Loucy (cell line): ENCODE measurements at regions not wholly inside any gene's neighbourhood (a gene's known extent, or its start where the extent isn't known, plus 50 kb on each side); places are given as distances from the start of the nearest gene placed in this dataset.

Source experiments
- CTCF ChIP-seq: fragments of 200-600 bp; sonication (generic); conservative IDR thresholded peaks from 2 replicates; pipeline ENCODE4 v1.5.1; 2014; ENCODE audit warnings: mild to moderate bottlenecking, antibody characterized with exemption, low read length
- EZH2phosphoT487 ChIP-seq: fragments of 200-600 bp; IDR thresholded peaks from 2 replicates; pipeline ENCODE4 v1.6.1; 2018; ENCODE audit warnings: antibody characterized with exemption, mild to moderate bottlenecking, moderate library complexity, borderline replicate concordance

GRCh38 chr14:101426466-101426865 lies 134.8 kb upstream of the DIO3 start:
- TF ChIP-seq CTCF (no peak), EZH2phosphoT487 (no peak)
